ENCODE measurements at regions not wholly inside any gene's neighbourhood (a gene's known extent, or its start where the extent isn't known, plus 50 kb on each side); places are given as distances from the start of the nearest gene placed in this dataset.

DNA sequence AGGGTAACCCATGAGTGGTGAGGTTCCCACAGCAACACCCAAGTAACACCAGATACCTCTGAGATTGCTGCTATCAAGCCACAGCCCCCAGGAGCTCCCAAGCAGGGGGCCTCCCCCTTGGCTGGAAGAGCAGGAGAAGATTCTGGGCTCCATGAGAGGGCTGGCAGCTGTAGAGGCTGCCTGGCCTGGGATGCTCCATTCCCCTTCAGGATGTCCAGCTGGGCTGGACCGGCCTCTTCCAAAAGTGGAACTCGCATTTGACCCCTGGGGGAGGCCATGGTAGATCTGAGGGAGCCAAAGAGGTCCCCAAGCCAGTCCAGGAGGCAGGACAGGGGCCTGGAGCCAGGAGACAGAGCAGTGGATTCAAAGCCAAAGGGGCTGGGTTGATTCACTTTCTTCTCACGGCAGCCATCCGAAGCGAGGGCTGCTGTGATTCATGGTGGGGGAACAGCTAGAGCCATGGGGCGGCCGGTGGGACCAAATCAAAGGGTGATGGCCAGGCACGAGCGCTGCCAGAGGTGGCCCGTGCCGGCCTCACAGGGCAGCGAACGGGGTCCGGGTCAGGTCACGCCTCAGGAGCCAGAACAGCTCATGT is 95.3 kb upstream of the ID2 start:
- ChIA-PET POLR2A (no interaction called here), CTCF (interaction anchor here (0.6 kb wide), 1 partner anchor 114 kb away, joined by 3 read pairs; no protein-coding TSS in a partner anchor)
- no peak for FAIRE-seq

GRCh38 chr2:8587251-8587791 is 94.5 kb upstream of the ID2 start:
- ATAC-seq (no peak), DNase-seq (ENCODE audit: low read depth in 1 of 2, low spot score in 1 of 2) (no peak), FAIRE-seq (no peak)
- ChIA-PET POLR2A (no interaction called here), CTCF (interaction anchor here (0.6 kb wide), 1 partner anchor 42 kb away, joined by 3 read pairs; no protein-coding TSS in a partner anchor)
- H3K4me1 ChIP-seq, result no peaks in the 10 kb centered on the region
- TF ChIP-seq HOXA7 (CRISPR knock-in tag; IDR thresholded peaks at IDR 0.05) (no peak), TFCP2L1 (CRISPR knock-in tag; IDR thresholded peaks at IDR 0.05) (no peak), RARB (CRISPR knock-in tag; IDR thresholded peaks at IDR 0.05) (no peak), FOSB (CRISPR knock-in tag; IDR thresholded peaks at IDR 0.05) (no peak), HEYL (CRISPR knock-in tag; IDR thresholded peaks at IDR 0.05) (no peak), SMC3 (IDR thresholded peaks at IDR 0.05) (no peak), MAFK (IDR thresholded peaks at IDR 0.05; ENCODE audit: partially characterized antibody) (no peak), KDM1A (IDR thresholded peaks at IDR 0.05; ENCODE audit: low read depth) (no peak), CBX8 (IDR thresholded peaks at IDR 0.05) (no peak), EHF (CRISPR knock-in tag; IDR thresholded peaks at IDR 0.05) (no peak), ZFP36 (IDR thresholded peaks at IDR 0.05; ENCODE audit: borderline replicate concordance, partially characterized antibody) (no peak), JUN (IDR thresholded peaks at IDR 0.05) (no peak), POLR2A (IDR thresholded peaks at IDR 0.05; ENCODE audit: low read length) (no peak), ESRRA (IDR thresholded peaks at IDR 0.05; ENCODE audit: borderline replicate concordance, low read length) (no peak)
- H3K4me2 ChIP-seq, result no peak overlapping the region
- H3K4me3 ChIP-seq, result no peak overlapping the region
- H3K27ac ChIP-seq, result 0 out of 6 replicates have a peak overlapping the region, but pooled peaks of 1 of the 2 experiments have one; percentile 22
- H3K9me3 ChIP-seq, result no peaks in the 10 kb centered on the region
- WGBS (ENCODE audit: missing lambda C conversion rate), result 80% methylated on average over 19 of the region's 19 CpGs

More for the DNA sequence above, 95.3 kb upstream of the ID2 start:
- Histone ChIP-seq H3K4me3 (no peak overlapping the region), H3K4me1 (no peaks in the 10 kb centered on the region), H3K27ac (peak overlapping the region in 1 of 2 experiments; percentile 8; a peak in 1 of 6 replicates), H3K9me3 (no peaks in the 10 kb centered on the region), H3K4me2 (no peak overlapping the region)
- WGBS (ENCODE audit: missing lambda C conversion rate), result 96% methylated on average over 15 of the region's 15 CpGs
- TF ChIP-seq USF2 (IDR thresholded peaks at IDR 0.05) (no peak), CHD4 (IDR thresholded peaks at IDR 0.05; ENCODE audit: borderline replicate concordance) (no peak), RNF2 (IDR thresholded peaks at IDR 0.05; ENCODE audit: borderline replicate concordance, low read depth) (no peak), NFE2L2 (conservative IDR thresholded peaks at IDR 0.05; ENCODE audit: low read length) (no peak), NPAS2 (CRISPR knock-in tag; IDR thresholded peaks at IDR 0.05; ENCODE audit: borderline replicate concordance) (no peak), EP300 (IDR thresholded peaks at IDR 0.05) (no peak)
- TF ChIP-seq, protein P1, sequence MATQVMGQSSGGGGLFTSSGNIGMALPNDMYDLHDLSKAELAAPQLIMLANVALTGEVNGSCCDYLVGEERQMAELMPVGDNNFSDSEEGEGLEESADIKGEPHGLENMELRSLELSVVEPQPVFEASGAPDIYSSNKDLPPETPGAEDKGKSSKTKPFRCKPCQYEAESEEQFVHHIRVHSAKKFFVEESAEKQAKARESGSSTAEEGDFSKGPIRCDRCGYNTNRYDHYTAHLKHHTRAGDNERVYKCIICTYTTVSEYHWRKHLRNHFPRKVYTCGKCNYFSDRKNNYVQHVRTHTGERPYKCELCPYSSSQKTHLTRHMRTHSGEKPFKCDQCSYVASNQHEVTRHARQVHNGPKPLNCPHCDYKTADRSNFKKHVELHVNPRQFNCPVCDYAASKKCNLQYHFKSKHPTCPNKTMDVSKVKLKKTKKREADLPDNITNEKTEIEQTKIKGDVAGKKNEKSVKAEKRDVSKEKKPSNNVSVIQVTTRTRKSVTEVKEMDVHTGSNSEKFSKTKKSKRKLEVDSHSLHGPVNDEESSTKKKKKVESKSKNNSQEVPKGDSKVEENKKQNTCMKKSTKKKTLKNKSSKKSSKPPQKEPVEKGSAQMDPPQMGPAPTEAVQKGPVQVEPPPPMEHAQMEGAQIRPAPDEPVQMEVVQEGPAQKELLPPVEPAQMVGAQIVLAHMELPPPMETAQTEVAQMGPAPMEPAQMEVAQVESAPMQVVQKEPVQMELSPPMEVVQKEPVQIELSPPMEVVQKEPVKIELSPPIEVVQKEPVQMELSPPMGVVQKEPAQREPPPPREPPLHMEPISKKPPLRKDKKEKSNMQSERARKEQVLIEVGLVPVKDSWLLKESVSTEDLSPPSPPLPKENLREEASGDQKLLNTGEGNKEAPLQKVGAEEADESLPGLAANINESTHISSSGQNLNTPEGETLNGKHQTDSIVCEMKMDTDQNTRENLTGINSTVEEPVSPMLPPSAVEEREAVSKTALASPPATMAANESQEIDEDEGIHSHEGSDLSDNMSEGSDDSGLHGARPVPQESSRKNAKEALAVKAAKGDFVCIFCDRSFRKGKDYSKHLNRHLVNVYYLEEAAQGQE (IDR thresholded peaks at IDR 0.05), result no peak
- TF ChIP-seq, protein P2, sequence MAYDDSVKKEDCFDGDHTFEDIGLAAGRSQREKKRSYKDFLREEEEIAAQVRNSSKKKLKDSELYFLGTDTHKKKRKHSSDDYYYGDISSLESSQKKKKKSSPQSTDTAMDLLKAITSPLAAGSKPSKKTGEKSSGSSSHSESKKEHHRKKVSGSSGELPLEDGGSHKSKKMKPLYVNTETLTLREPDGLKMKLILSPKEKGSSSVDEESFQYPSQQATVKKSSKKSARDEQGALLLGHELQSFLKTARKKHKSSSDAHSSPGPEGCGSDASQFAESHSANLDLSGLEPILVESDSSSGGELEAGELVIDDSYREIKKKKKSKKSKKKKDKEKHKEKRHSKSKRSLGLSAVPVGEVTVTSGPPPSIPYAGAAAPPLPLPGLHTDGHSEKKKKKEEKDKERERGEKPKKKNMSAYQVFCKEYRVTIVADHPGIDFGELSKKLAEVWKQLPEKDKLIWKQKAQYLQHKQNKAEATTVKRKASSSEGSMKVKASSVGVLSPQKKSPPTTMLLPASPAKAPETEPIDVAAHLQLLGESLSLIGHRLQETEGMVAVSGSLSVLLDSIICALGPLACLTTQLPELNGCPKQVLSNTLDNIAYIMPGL (CRISPR knock-in tag; IDR thresholded peaks at IDR 0.05; ENCODE audit: borderline replicate concordance), result no peak
- DNase-seq (ENCODE audit: low read depth in 1 of 2, low spot score in 1 of 2) (no peak), ATAC-seq (no peak)
